Glutamatergic neuron (in vitro differentiated cells): ENCODE measurements at regions not wholly inside any gene's neighbourhood (a gene's known extent, or its start where the extent isn't known, plus 50 kb on each side); places are given as distances from the start of the nearest gene placed in this dataset.

Source experiments
- DNase-seq: peaks from one replicate; pipeline ENCODE4 v3.0.0; 2022
- H3K27ac Mint-ChIP-seq: one replicate; pipeline ENCODE4 v1.8.0; 2020; ENCODE audit warnings: mild to moderate bottlenecking, mixed read lengths, inconsistent platforms; ENCODE audit not compliant: unreplicated experiment
- H3K27me3 Mint-ChIP-seq: one replicate; pipeline ENCODE4 v1.8.0; 2020; ENCODE audit warnings: mild to moderate bottlenecking, moderate library complexity, mixed read lengths, inconsistent platforms; ENCODE audit not compliant: unreplicated experiment
- H3K36me3 Mint-ChIP-seq: one replicate; pipeline ENCODE4 v1.8.0; 2020; ENCODE audit warnings: mild to moderate bottlenecking, mixed read lengths, inconsistent platforms; ENCODE audit not compliant: unreplicated experiment
- H3K4me1 Mint-ChIP-seq: one replicate; pipeline ENCODE4 v1.8.0; 2020; ENCODE audit warnings: mild to moderate bottlenecking, low read depth, mixed read lengths, inconsistent platforms; ENCODE audit not compliant: unreplicated experiment
- H3K4me3 Mint-ChIP-seq: one replicate; pipeline ENCODE4 v1.8.0; 2020; ENCODE audit warnings: mild to moderate bottlenecking, mixed read lengths, inconsistent platforms; ENCODE audit not compliant: unreplicated experiment
- H3K9me3 Mint-ChIP-seq: one replicate; pipeline ENCODE4 v1.8.0; 2020; ENCODE audit warnings: mild to moderate bottlenecking, moderate library complexity, mixed read lengths, inconsistent platforms; ENCODE audit not compliant: unreplicated experiment
- TF ChIP-seq, protein P1 (sequence below): fragments of 200-600 bp; sonication (generic); IDR thresholded peaks from one replicate; pipeline ENCODE4 v1.5.0; 2021; ENCODE audit not compliant: partially characterized antibody, unreplicated experiment

GRCh38 chr2:194095359-194095758, 1561.7 kb upstream of the SLC39A10 start:
- Mint-ChIP-seq H3K36me3 (no peaks in the 10 kb centered on the region), H3K4me1 (no peaks in the 10 kb centered on the region), H3K27me3 (no peaks in the 10 kb centered on the region), H3K9me3 (no peaks in the 10 kb centered on the region), H3K4me3 (no peak overlapping the region), H3K27ac (no peak overlapping the region)
- TF ChIP-seq, protein P1, sequence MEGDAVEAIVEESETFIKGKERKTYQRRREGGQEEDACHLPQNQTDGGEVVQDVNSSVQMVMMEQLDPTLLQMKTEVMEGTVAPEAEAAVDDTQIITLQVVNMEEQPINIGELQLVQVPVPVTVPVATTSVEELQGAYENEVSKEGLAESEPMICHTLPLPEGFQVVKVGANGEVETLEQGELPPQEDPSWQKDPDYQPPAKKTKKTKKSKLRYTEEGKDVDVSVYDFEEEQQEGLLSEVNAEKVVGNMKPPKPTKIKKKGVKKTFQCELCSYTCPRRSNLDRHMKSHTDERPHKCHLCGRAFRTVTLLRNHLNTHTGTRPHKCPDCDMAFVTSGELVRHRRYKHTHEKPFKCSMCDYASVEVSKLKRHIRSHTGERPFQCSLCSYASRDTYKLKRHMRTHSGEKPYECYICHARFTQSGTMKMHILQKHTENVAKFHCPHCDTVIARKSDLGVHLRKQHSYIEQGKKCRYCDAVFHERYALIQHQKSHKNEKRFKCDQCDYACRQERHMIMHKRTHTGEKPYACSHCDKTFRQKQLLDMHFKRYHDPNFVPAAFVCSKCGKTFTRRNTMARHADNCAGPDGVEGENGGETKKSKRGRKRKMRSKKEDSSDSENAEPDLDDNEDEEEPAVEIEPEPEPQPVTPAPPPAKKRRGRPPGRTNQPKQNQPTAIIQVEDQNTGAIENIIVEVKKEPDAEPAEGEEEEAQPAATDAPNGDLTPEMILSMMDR, result no peak
- DNase-seq, result no peak

- Mint-ChIP-seq H3K36me3 (no peaks in the 10 kb centered on the region), H3K9me3 (no peaks in the 10 kb centered on the region), H3K4me3 (no peak overlapping the region), H3K27me3 (no peaks in the 10 kb centered on the region), H3K4me1 (peaks cover 2% of the 10 kb centered on the region), H3K27ac (no peak overlapping the region)
- no peak for DNase-seq
- TF ChIP-seq, protein P1, result no peak
These were observed 1566.6 kb upstream of the SLC39A10 start for GRCh38 chr2:194090251-194090905.

DNA sequence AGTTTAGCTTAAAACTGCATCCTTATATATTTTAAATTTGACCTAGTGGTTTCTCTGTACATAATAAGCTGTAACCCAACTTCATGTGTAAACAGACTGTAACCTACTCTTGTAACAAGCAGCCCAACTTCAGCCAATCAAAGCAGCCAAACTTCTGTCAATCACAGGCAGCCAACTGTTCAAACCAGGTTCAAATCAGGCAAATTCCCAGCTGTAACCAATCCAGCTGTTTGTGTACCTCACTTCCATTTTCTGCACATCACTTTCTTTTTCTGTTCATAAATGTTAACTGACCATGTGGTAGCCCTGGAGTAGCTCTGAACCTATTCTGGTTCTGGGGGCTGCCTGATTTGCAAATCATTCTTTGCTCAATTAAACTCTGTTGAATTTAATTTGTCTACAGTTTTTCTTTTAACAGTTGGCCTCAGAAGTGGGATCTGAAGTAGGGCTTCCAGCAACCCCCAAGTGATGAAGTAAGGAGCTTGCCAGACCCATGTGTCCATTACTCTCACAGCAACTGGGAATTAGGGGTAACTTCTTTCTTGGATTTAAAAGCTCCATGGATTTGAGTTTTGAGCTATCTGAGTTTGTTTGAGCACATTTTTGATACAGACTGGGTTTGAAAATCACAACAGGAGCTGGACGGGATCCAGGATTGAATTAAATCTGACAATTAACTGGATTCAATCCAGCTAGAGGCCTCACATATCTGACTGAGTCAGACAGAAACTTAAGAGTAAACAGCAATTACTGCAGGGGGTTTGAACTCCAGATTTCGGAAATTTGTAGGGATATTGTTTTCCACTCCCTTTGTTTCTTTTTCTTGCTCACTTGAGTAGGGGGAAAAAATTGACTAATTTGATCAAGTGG, 1569.7 kb upstream of the SLC39A10 start:
- H3K4me3 Mint-ChIP-seq, result no peak overlapping the region
- H3K27ac Mint-ChIP-seq, result no peak overlapping the region
- TF ChIP-seq, protein P1, result no peak

DNA sequence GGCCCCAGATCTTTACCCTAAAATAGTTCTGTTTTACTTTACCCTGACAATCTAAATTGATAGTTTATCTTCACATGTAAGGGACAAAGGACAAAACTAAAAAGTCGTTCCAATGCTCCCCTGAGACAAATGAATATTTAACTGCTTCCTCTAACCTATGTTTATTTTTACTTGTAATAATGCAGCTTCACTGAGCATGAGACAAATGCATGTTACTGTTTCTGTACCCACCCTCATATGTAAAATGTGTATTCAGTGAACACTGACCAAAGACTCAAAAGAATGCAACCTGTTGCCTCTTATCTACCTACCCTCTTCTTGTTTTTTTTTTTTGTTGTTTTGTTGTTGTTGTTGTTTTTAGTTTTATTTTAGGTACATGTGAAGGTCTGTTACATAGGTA, 1570.9 kb upstream of the SLC39A10 start:
- Mint-ChIP-seq H3K4me1 (peaks cover 2% of the 10 kb centered on the region), H3K27me3 (no peaks in the 10 kb centered on the region), H3K9me3 (no peaks in the 10 kb centered on the region), H3K36me3 (peaks cover 7% of the 10 kb centered on the region), H3K4me3 (no peak overlapping the region), H3K27ac (no peak overlapping the region)
- DNase-seq, result no peak
- TF ChIP-seq, protein P1, result no peak

More for the DNA sequence above, 1569.7 kb upstream of the SLC39A10 start:
- Mint-ChIP-seq H3K9me3 (no peaks in the 10 kb centered on the region), H3K27me3 (no peaks in the 10 kb centered on the region), H3K4me1 (peaks cover 2% of the 10 kb centered on the region), H3K36me3 (peaks cover 7% of the 10 kb centered on the region)
- no peak for DNase-seq

DNA sequence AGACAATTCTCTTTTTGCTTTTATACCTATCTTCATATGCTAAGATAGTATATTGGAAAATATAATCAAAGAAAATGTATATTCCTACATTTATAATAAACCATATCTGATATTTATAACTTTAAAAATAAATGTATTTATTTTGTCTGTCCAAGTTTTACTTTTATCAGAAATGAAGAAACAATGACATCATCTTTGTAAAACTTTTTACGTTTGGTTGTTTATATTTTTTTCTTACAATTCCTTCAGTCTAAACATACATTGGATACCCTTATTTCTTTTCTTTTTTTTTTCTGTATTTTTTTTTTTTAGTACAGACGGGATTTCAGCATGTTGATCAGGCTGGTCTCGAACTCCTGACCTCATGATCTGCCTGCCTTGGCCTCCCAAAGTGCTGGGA, 1577.0 kb upstream of the SLC39A10 start:
- no peaks in the 10 kb centered on the region for H3K27me3 Mint-ChIP-seq
- DNase-seq, result no peak
- peaks cover 7% of the 10 kb centered on the region for H3K36me3 Mint-ChIP-seq
- TF ChIP-seq, protein P1, result no peak
- no peak overlapping the region for H3K4me3 Mint-ChIP-seq
- no peaks in the 10 kb centered on the region for H3K9me3 Mint-ChIP-seq
- no peak overlapping the region for H3K27ac Mint-ChIP-seq
- H3K4me1 Mint-ChIP-seq, result no peaks in the 10 kb centered on the region
